Neural progenitor cell (in vitro differentiated cells): ENCODE measurements at regions not wholly inside any gene's neighbourhood (a gene's known extent, or its start where the extent isn't known, plus 50 kb on each side); places are given as distances from the start of the nearest gene placed in this dataset.

Experiments used
- EZH2 ChIP-seq: fragments of 200-600 bp; sonication (generic); IDR thresholded peaks from 2 replicates; pipeline ENCODE4 v1.6.1; 2017; ENCODE audit warnings: antibody characterized with exemption, mild to moderate bottlenecking, moderate library complexity
- EZH2phosphoT487 ChIP-seq: fragments of 200-600 bp; sonication (generic); IDR thresholded peaks from 2 replicates; pipeline ENCODE4 v1.6.1; 2017; ENCODE audit warnings: antibody characterized with exemption
- TF ChIP-seq, protein P1 (sequence below): fragments of 200-600 bp; sonication (generic); IDR thresholded peaks from 2 replicates; pipeline ENCODE4 v1.5.1; 2017; ENCODE audit warnings: antibody characterized with exemption, mild to moderate bottlenecking

DNA sequence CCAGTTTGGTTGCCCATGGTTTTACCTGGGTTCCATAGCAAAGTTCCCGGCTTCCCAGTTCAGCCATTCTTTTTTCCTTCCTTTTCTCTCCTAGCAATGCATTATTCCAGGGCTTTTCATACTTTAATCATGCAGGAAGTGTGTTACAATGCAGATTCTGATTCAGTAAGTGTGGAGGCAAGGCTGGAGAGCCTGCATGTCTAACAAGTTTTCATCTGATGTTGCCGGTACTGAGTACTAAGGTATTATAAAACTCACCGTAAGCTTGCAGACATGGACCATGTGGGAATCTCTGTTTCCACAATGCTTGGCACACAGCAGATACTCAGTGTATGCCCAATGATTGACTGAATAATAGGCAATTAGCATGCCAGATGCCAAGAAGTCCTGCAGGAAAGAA, 102.9 kb upstream of the SHB start:
- TF ChIP-seq, protein P1, sequence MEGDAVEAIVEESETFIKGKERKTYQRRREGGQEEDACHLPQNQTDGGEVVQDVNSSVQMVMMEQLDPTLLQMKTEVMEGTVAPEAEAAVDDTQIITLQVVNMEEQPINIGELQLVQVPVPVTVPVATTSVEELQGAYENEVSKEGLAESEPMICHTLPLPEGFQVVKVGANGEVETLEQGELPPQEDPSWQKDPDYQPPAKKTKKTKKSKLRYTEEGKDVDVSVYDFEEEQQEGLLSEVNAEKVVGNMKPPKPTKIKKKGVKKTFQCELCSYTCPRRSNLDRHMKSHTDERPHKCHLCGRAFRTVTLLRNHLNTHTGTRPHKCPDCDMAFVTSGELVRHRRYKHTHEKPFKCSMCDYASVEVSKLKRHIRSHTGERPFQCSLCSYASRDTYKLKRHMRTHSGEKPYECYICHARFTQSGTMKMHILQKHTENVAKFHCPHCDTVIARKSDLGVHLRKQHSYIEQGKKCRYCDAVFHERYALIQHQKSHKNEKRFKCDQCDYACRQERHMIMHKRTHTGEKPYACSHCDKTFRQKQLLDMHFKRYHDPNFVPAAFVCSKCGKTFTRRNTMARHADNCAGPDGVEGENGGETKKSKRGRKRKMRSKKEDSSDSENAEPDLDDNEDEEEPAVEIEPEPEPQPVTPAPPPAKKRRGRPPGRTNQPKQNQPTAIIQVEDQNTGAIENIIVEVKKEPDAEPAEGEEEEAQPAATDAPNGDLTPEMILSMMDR, result no peak
- no peak for TF ChIP-seq EZH2phosphoT487
- no peak for TF ChIP-seq EZH2
